Omental fat pad (tissue), 3 donors: ENCODE measurements at regions not wholly inside any gene's neighbourhood (a gene's known extent, or its start where the extent isn't known, plus 50 kb on each side); places are given as distances from the start of the nearest gene placed in this dataset. TPM values are rescaled to one million over a fixed set of nuclear protein-coding genes. Genes with fewer than 3 reads are reported as not detected.
A peak's percentile ranks its signal among the peaks of the same experiment; 100 is the strongest.

Source experiments
- ATAC-seq: fragments of 150-250 bp; one replicate; pipeline ENCODE4 v1.9.1; 2016; ENCODE audit warnings: mild to moderate bottlenecking, moderate library complexity; ENCODE audit not compliant: low FRiP score
- DNase-seq: peaks from one replicate; pipeline ENCODE4 v3.0.0-alpha.2; 2019; ENCODE audit warnings: low spot score
- CTCF ChIP-seq, 3 donors: fragments of 450-650 bp; IDR thresholded peaks; one replicate each; pipeline ENCODE4 v1.5.1; 2016 to 2017; ENCODE audit warnings: antibody characterized with exemption in 3 of 3, mild to moderate bottlenecking in 3 of 3, moderate library complexity in 2 of 3
- small RNA-seq: library from RNA; depleted of rRNA; stranded (forward); fragments of <200 nt; gene quantifications from one replicate; pipeline ENCODE3, GENCODE V24; 2016

GRCh38 chr12:91241756-91242155 is 59.1 kb upstream of the DCN start:
- DNase-seq (no peak), ATAC-seq (no peak)

GRCh38 chr12:91240386-91241095 is 57.9 kb upstream of the DCN start:
- no peak for DNase-seq
- TF ChIP-seq CTCF (IDR thresholded peaks at IDR 0.05), result no peak
- ATAC-seq, result no peak

More at GRCh38 chr12:91241756-91242155, 59.1 kb upstream of the DCN start:
- no peak for TF ChIP-seq CTCF (IDR thresholded peaks at IDR 0.05)

- DNase-seq (no peak), ATAC-seq (peak; percentile 32)
- no peak for TF ChIP-seq CTCF (IDR thresholded peaks at IDR 0.05)
These were observed 56.9 kb upstream of the DCN start for GRCh38 chr12:91239481-91239880.

Small RNAs in the stretch of these regions (small RNA-seq; reads per million reads assigned to genes)
- not detected for gene AC090049.2
- gene RF02110, result not detected
